IMR-90 (cell line): ENCODE measurements at regions not wholly inside any gene's neighbourhood (a gene's known extent, or its start where the extent isn't known, plus 50 kb on each side); places are given as distances from the start of the nearest gene placed in this dataset.

Experiments
- ATAC-seq: fragments of 200-7000 bp; cut with Tn5 transposase; 2 replicates; pipeline ENCODE4 v1.9.1; 2020; ENCODE audit warnings: low read depth, mild to moderate bottlenecking, moderate library complexity
- BruUV-seq: library from RNA; stranded (reverse); fragments of 400-500 nt; replicated peaks from 2 replicates; lab custom pipeline; 2021; lab: Mats Ljungman, UMichigan
- CTCF ChIA-PET: fragments of 300-600 bp; formaldehyde crosslinking; extraction: SDS; loops from one replicate; lab custom pipeline; 2021; ENCODE audit warnings: antibody characterized with exemption; lab: Yijun Ruan, JAX
- POLR2A ChIA-PET: fragments of 300-600 bp; sonication (Branson Sonifier 250); formaldehyde crosslinking; loops from one replicate; lab custom pipeline; 2022; ENCODE audit warnings: antibody characterized with exemption; ENCODE audit not compliant: unreplicated experiment; lab: Charles Lee
- DNase-seq: peaks from one replicate; pipeline ENCODE4 v3.0.0; 2013
- H2AFZ ChIP-seq: replicated peaks from 2 replicates; pipeline ENCODE3; 2013; ENCODE audit warnings: low read length, mild to moderate bottlenecking; ENCODE audit not compliant: poor library complexity
- H2AK5ac ChIP-seq: 2 replicates; pipeline ENCODE4 v1.6.1; 2013; ENCODE audit warnings: low read depth, low read length, inconsistent platforms
- H2AK9ac ChIP-seq: replicated peaks from 2 replicates; pipeline ENCODE3; 2013; ENCODE audit warnings: mild to moderate bottlenecking, low read depth, low read length, moderate library complexity; ENCODE audit not compliant: poor library complexity
- H2BK120ac ChIP-seq: 2 replicates; pipeline ENCODE4 v1.6.1; 2013; ENCODE audit warnings: low read depth, low read length, inconsistent platforms
- H2BK15ac ChIP-seq: 3 replicates; pipeline ENCODE4 v1.6.1; 2013; ENCODE audit warnings: low read depth, low read length, inconsistent platforms
- H2BK20ac ChIP-seq: 2 replicates; pipeline ENCODE4 v1.6.1; 2013; ENCODE audit warnings: low read depth, mild to moderate bottlenecking, inconsistent platforms, low read length, moderate library complexity
- H2BK5ac ChIP-seq: 2 replicates; pipeline ENCODE4 v1.6.1; 2013; ENCODE audit warnings: mild to moderate bottlenecking, low read depth, low read length, inconsistent platforms; ENCODE audit not compliant: poor library complexity, severe bottlenecking
- H3K14ac ChIP-seq: replicated peaks from 2 replicates; pipeline ENCODE4 v1.6.1; 2013; ENCODE audit warnings: low read depth, low read length, inconsistent platforms
- H3K18ac ChIP-seq: 2 replicates; pipeline ENCODE4 v1.6.1; 2013; ENCODE audit warnings: low read depth, low read length, control low read depth
- H3K23ac ChIP-seq: 2 replicates; pipeline ENCODE4 v1.6.1; 2013; ENCODE audit warnings: low read depth, low read length, inconsistent platforms
- H3K27ac ChIP-seq: 2 replicates; pipeline ENCODE4 v1.5.1; 2013; ENCODE audit warnings: mild to moderate bottlenecking, control low read depth, low read length; ENCODE audit not compliant: insufficient read depth
- H3K27me3 ChIP-seq: 2 replicates; pipeline ENCODE4 v1.6.1; 2013; ENCODE audit warnings: low read length; ENCODE audit not compliant: control insufficient read depth, insufficient read depth
- H3K36me3 ChIP-seq: 2 replicates; pipeline ENCODE4 v1.6.1; 2013; ENCODE audit warnings: low read length, mixed read lengths; ENCODE audit not compliant: control insufficient read depth, insufficient read depth
- H3K4ac ChIP-seq: 2 replicates; pipeline ENCODE4 v1.6.1; 2013; ENCODE audit warnings: low read depth, low read length, inconsistent platforms
- H3K4me1 ChIP-seq: 2 replicates; pipeline ENCODE4 v1.6.1; 2013; ENCODE audit warnings: low read length, mixed read lengths; ENCODE audit not compliant: control insufficient read depth, insufficient read depth
- H3K4me2 ChIP-seq: 2 replicates; pipeline ENCODE4 v1.6.1; 2013; ENCODE audit warnings: low read depth, mild to moderate bottlenecking, control low read depth, low read length, moderate library complexity
- H3K4me3 ChIP-seq: 2 replicates; pipeline ENCODE4 v1.5.1; 2013; ENCODE audit warnings: low read depth, mild to moderate bottlenecking, control low read depth, low read length, moderate library complexity; ENCODE audit not compliant: insufficient read depth
- H3K56ac ChIP-seq: 2 replicates; pipeline ENCODE4 v1.6.1; 2013; ENCODE audit warnings: low read length, inconsistent platforms; ENCODE audit not compliant: insufficient read depth; ENCODE audit errors: extremely low read depth
- H3K79me1 ChIP-seq, 2 experiments: 2 replicates each; pipeline ENCODE4 v1.6.1; 2013; ENCODE audit warnings: low read length in 2 of 2, inconsistent platforms in 1 of 2, low read depth in 1 of 2
- H3K9ac ChIP-seq: 2 replicates; pipeline ENCODE4 v1.6.1; 2013; ENCODE audit warnings: low read depth, low read length, control low read depth
- H3K9me1 ChIP-seq: 2 replicates; pipeline ENCODE4 v1.6.1; 2013; ENCODE audit warnings: low read length, inconsistent platforms; ENCODE audit not compliant: insufficient read depth
- H3K9me3 ChIP-seq: 2 replicates; pipeline ENCODE4 v1.6.1; 2013; ENCODE audit warnings: low read length; ENCODE audit not compliant: control insufficient read depth, insufficient read depth
- H4K20me1 ChIP-seq: 2 replicates; pipeline ENCODE4 v1.6.1; 2013; ENCODE audit warnings: low read length, inconsistent platforms; ENCODE audit not compliant: insufficient read depth
- H4K5ac ChIP-seq: 2 replicates; pipeline ENCODE4 v1.6.1; 2013; ENCODE audit warnings: mild to moderate bottlenecking, low read depth, low read length, control low read depth
- H4K8ac ChIP-seq, 2 experiments: 2 replicates each; pipeline ENCODE4 v1.6.1; 2013; ENCODE audit warnings: low read depth in 2 of 2, low read length in 2 of 2, control low read depth in 1 of 2, inconsistent platforms in 1 of 2
- H4K91ac ChIP-seq: 2 replicates; pipeline ENCODE4 v1.6.1; 2013; ENCODE audit warnings: low read depth, low read length, inconsistent platforms; ENCODE audit not compliant: insufficient read depth
- BHLHE40 ChIP-seq: fragments of 150-350 bp; IDR thresholded peaks from 2 replicates; pipeline ENCODE4 v1.6.1; 2016; ENCODE audit warnings: mild to moderate bottlenecking, low read depth, low read length
- CEBPB ChIP-seq: IDR thresholded peaks from 2 replicates; pipeline ENCODE4 v1.6.1; 2012; ENCODE audit warnings: low read depth, low read length, improper control_type of control experiment
- CHD1 ChIP-seq: IDR thresholded peaks from 2 replicates; pipeline ENCODE4 v1.6.1; 2012; ENCODE audit warnings: low read depth, low read length, improper control_type of control experiment
- CTCF ChIP-seq: conservative IDR thresholded peaks from 2 replicates; pipeline ENCODE4 v1.5.1; 2012; ENCODE audit warnings: mild to moderate bottlenecking, low read depth, low read length, improper control_type of control experiment
- ELK1 ChIP-seq: fragments of 150-350 bp; IDR thresholded peaks from 2 replicates; pipeline ENCODE4 v1.6.1; 2016; ENCODE audit warnings: low read depth, mild to moderate bottlenecking, low read length, moderate library complexity, borderline replicate concordance
- FOS ChIP-seq: fragments of 150-350 bp; IDR thresholded peaks from 2 replicates; pipeline ENCODE4 v1.6.1; 2016; ENCODE audit warnings: low read depth, low read length
- MAFK ChIP-seq: IDR thresholded peaks from 2 replicates; pipeline ENCODE4 v1.6.1; 2012; ENCODE audit warnings: low read depth, low read length, improper control_type of control experiment
- MAZ ChIP-seq: IDR thresholded peaks from 2 replicates; pipeline ENCODE4 v1.6.1; 2012; ENCODE audit warnings: low read depth, mild to moderate bottlenecking, low read length, improper control_type of control experiment, moderate library complexity, borderline replicate concordance
- MXI1 ChIP-seq: IDR thresholded peaks from 2 replicates; pipeline ENCODE4 v1.6.1; 2012; ENCODE audit warnings: low read depth, mild to moderate bottlenecking, low read length, moderate library complexity, borderline replicate concordance
- NFE2L2 ChIP-seq: fragments of 150-350 bp; IDR thresholded peaks from 2 replicates; pipeline ENCODE4 v1.6.1; 2016; ENCODE audit warnings: low read depth, mild to moderate bottlenecking, low read length
- POLR2A ChIP-seq: IDR thresholded peaks from 2 replicates; pipeline ENCODE4 v1.6.1; 2012; ENCODE audit warnings: mild to moderate bottlenecking, low read depth, low read length
- RAD21 ChIP-seq: IDR thresholded peaks from 2 replicates; pipeline ENCODE4 v1.6.1; 2012; ENCODE audit warnings: low read length, improper control_type of control experiment
- RCOR1 ChIP-seq: IDR thresholded peaks from 2 replicates; pipeline ENCODE4 v1.6.1; 2012; ENCODE audit warnings: mild to moderate bottlenecking, low read length, improper control_type of control experiment; ENCODE audit not compliant: insufficient replicate concordance
- RFX5 ChIP-seq: IDR thresholded peaks from 2 replicates; pipeline ENCODE4 v1.8.0; 2012; ENCODE audit warnings: low read depth, mild to moderate bottlenecking, low read length, moderate library complexity
- SMC3 ChIP-seq: fragments of 150-350 bp; IDR thresholded peaks from 2 replicates; pipeline ENCODE4 v1.6.1; 2016; ENCODE audit warnings: low read depth, mild to moderate bottlenecking, antibody characterized with exemption, low read length, moderate library complexity
- USF2 ChIP-seq: fragments of 150-350 bp; IDR thresholded peaks from 2 replicates; pipeline ENCODE4 v1.6.1; 2017; ENCODE audit warnings: mild to moderate bottlenecking, antibody characterized with exemption, low read length, low read depth
- WGBS, 2 experiments: methylation state at CpG; one replicate each; pipeline versions ENCODE4 v1.1.5 to v1.1.7; 2013; ENCODE audit warnings: missing lambda C conversion rate in 2 of 2; ENCODE audit not compliant: insufficient read length in 1 of 2; ENCODE audit errors: extremely low coverage in 2 of 2; 5-methylcytosine and 5-hydroxymethylcytosine counted together
- dilution Hi-C: fragments of 300-500 bp; cut with HindIII; formaldehyde crosslinking; loops from one replicate; pipeline ENCODE4 v1.14.3; 2018; ENCODE audit warnings: low sequenced_read_pairs; ENCODE audit not compliant: unreplicated experiment
- in situ Hi-C: fragments of 300-500 bp; cut with MboI; formaldehyde crosslinking; loops from 3 replicates; pipeline ENCODE4 v1.14.3; 2019; ENCODE audit warnings: low sequenced_read_pairs, inconsistent platforms, mixed read lengths
- intact Hi-C: fragments of 100-400 bp; cut with micrococcal nuclease; formaldehyde crosslinking; loops from 2 replicates; pipeline ENCODE4 v1.10.0; 2022

- ChIA-PET CTCF (no interaction called here), POLR2A (no interaction called here)
- dilution Hi-C loops (no loop called here), intact Hi-C loops (no loop called here), in situ Hi-C loops (no loop called here)
- H4K20me1 ChIP-seq = no peaks in the 10 kb centered on the region
- no peaks in the 10 kb centered on the region; the same call in 1 of the 2 replicates for H3K9me3 ChIP-seq
- H2AFZ ChIP-seq = no peak overlapping the region
- no peak overlapping the region for H2BK5ac ChIP-seq
- DNase-seq = peak; percentile 2
- no peak overlapping the region for H2BK120ac ChIP-seq
- no peaks in the 10 kb centered on the region for H3K36me3 ChIP-seq
- no peak overlapping the region for H3K18ac ChIP-seq
- H3K79me1 ChIP-seq = no peaks in the 10 kb centered on the region
- no TSS peak for BruUV-seq
- TF ChIP-seq CHD1 (no peak), BHLHE40 (no peak), CTCF (no peak), POLR2A (no peak), SMC3 (no peak), RFX5 (no peak), NFE2L2 (no peak), MAZ (no peak), MAFK (no peak), RCOR1 (no peak), CEBPB (no peak), RAD21 (no peak), ELK1 (no peak), USF2 (no peak), MXI1 (no peak), FOS (no peak)
- H3K4me2 ChIP-seq = no peak overlapping the region
- H3K4me1 ChIP-seq = no peaks in the 10 kb centered on the region
- no peaks in the 10 kb centered on the region for H3K9me1 ChIP-seq
- H2AK9ac ChIP-seq = no peak overlapping the region
- H3K4me3 ChIP-seq = no peak overlapping the region
- no peak overlapping the region for H4K8ac ChIP-seq
- no peak overlapping the region for H3K27ac ChIP-seq
- no peak overlapping the region for H3K56ac ChIP-seq
- H2BK20ac ChIP-seq = no peak overlapping the region
- no peaks in the 10 kb centered on the region for H3K27me3 ChIP-seq
- H3K23ac ChIP-seq = no peak overlapping the region
- H3K14ac ChIP-seq = no peak overlapping the region
- no peak overlapping the region for H3K4ac ChIP-seq
- H4K91ac ChIP-seq = no peak overlapping the region
- peak; percentile 59 for ATAC-seq
- no peak overlapping the region for H3K9ac ChIP-seq
- H2BK15ac ChIP-seq = no peak overlapping the region
- no peak overlapping the region for H4K5ac ChIP-seq
- 5% methylated on average over 2 of the region's 4 CpGs; no CpG with 5 or more reads in 1 of the 2 experiments for WGBS, 2 experiments
- no peak overlapping the region for H2AK5ac ChIP-seq
Measured at GRCh38 chr5:164941132-164941531, 1435.7 kb downstream of the MAT2B start.
